ENCODE measurements at regions not wholly inside any gene's neighbourhood (a gene's known extent, or its start where the extent isn't known, plus 50 kb on each side); places are given as distances from the start of the nearest gene placed in this dataset.
A peak's percentile ranks its signal among the peaks of the same experiment; 100 is the strongest.

DNA sequence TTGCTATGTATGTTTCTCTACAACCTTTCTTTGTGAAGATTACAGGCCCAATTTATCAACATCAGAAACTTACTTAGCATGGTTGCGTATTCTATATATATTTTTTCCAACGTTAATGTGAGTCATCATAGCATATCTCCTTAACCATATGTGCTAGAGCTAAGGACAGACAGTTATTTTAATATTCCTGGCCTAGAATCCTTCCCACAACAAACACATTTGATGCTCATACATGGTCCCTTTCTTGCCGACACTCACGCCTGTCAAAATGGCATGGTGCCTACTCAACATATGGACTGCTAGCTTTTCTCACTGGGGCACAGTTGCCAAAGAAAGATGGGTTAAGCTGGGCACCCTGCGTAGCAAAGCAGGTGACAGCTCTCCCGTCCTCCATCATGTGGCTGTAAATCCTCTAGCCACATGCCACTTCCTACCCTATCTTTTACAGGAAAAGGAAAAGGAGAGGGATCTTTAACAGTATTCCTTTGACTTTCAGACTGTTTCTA is 75.2 kb upstream of the GALNT5 start:
- TF ChIP-seq CTCF (IDR thresholded peaks at IDR 0.05) = no peak
- no peaks in the 10 kb centered on the region for H3K27me3 ChIP-seq (replicated peaks; ENCODE audit: insufficient read depth)
- ATAC-seq (ENCODE audit: insufficient number of reproducible peaks, low FRiP score, low read depth) (no peak), DNase-seq (ENCODE audit: low spot score) (no peak)
- H3K4me3 ChIP-seq = no peak overlapping the region
- H3K36me3 ChIP-seq = no peaks in the 10 kb centered on the region
- peak overlapping the region; percentile 2 to 39 for H3K27ac ChIP-seq
- peaks cover 4 to 7% of the 10 kb centered on the region in 2 donors for H3K4me1 ChIP-seq (ENCODE audit: control insufficient read depth in 1 of 2, low read depth in 2 of 2)
- H3K9me3 ChIP-seq = no peaks in the 10 kb centered on the region

- Histone ChIP-seq H3K36me3 (no peaks in the 10 kb centered on the region), H3K4me3 (no peak overlapping the region), H3K4me1 (ENCODE audit: control insufficient read depth in 1 of 2, low read depth in 2 of 2) (peaks cover 4 to 7% of the 10 kb centered on the region in 2 donors), H3K9me3 (no peaks in the 10 kb centered on the region), H3K27ac (peak overlapping the region; percentile 2 to 39), H3K27me3 (replicated peaks; ENCODE audit: insufficient read depth) (no peaks in the 10 kb centered on the region)
- no peak for DNase-seq (ENCODE audit: low spot score)
- no peak for TF ChIP-seq CTCF (IDR thresholded peaks at IDR 0.05)
- ATAC-seq (ENCODE audit: insufficient number of reproducible peaks, low FRiP score, low read depth) = peak; percentile 78
Observed at GRCh38 chr2:157182834-157183396, 74.6 kb upstream of the GALNT5 start.

DNA sequence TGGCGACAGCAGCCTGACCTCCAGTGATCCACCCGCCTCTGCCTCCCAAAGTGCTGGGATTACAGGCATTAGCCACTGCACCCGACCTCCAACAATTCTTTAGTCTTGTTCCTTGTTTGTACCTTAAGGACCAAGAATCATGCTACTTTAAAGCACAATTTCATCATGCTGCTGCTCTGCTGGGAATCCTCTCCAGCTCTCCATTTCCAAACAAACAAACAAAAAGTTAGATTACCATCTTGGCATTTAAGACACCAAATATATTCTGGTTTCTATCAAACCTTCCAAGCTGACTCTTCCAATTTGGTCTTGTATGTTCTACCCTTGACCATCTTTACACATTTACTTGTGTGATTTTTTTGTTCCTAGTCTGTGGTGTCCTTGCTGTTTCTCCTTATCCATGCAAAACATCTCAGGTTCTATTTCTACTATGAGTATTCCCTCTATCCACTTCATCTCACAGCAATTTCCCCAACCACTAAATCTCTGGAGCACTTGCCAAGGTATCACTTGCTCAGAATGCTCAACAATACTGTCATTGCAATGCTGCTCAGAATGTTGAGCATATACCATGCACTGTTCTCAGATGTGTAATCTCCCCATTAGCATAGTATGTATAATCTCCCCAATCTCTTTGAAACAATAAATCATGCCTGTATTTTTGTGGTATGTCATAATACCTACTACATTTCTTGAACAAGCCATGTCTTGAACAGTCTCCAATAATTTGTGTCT is 73.2 kb upstream of the GALNT5 start:
- H3K4me3 ChIP-seq = no peak overlapping the region
- H3K27me3 ChIP-seq (replicated peaks; ENCODE audit: insufficient read depth) = no peaks in the 10 kb centered on the region
- no peaks in the 10 kb centered on the region for H3K36me3 ChIP-seq
- DNase-seq (ENCODE audit: low spot score) (no peak), ATAC-seq (ENCODE audit: insufficient number of reproducible peaks, low FRiP score, low read depth) (no peak)
- no peak for TF ChIP-seq CTCF (IDR thresholded peaks at IDR 0.05)
- H3K9me3 ChIP-seq = no peaks in the 10 kb centered on the region
- H3K4me1 ChIP-seq (ENCODE audit: control insufficient read depth in 1 of 2, low read depth in 2 of 2) = peaks cover 4 to 7% of the 10 kb centered on the region in 2 donors
- no peak overlapping the region for H3K27ac ChIP-seq

GRCh38 chr2:157185476-157186227 is 71.9 kb upstream of the GALNT5 start:
- no peak for DNase-seq (ENCODE audit: low spot score)
- H3K4me1 ChIP-seq (ENCODE audit: control insufficient read depth in 1 of 2, low read depth in 2 of 2) = peaks cover 4 to 7% of the 10 kb centered on the region in 2 donors
- no peaks in the 10 kb centered on the region for H3K27me3 ChIP-seq (replicated peaks; ENCODE audit: insufficient read depth)
- H3K36me3 ChIP-seq = no peaks in the 10 kb centered on the region
- no peaks in the 10 kb centered on the region for H3K9me3 ChIP-seq
- H3K4me3 ChIP-seq = no peak overlapping the region
- no peak for TF ChIP-seq CTCF (IDR thresholded peaks at IDR 0.05)
- ATAC-seq (ENCODE audit: insufficient number of reproducible peaks, low FRiP score, low read depth) = no peak
- H3K27ac ChIP-seq = no peak overlapping the region

- Histone ChIP-seq H3K27me3 (replicated peaks; ENCODE audit: insufficient read depth) (no peaks in the 10 kb centered on the region), H3K4me1 (ENCODE audit: control insufficient read depth in 1 of 2, low read depth in 2 of 2) (no peaks in the 10 kb centered on the region), H3K4me3 (no peak overlapping the region), H3K27ac (no peak overlapping the region), H3K36me3 (no peaks in the 10 kb centered on the region), H3K9me3 (no peaks in the 10 kb centered on the region)
- TF ChIP-seq CTCF (IDR thresholded peaks at IDR 0.05) = no peak
- ATAC-seq (ENCODE audit: insufficient number of reproducible peaks, low FRiP score, low read depth) (no peak), DNase-seq (ENCODE audit: low spot score) (no peak)
Observed at GRCh38 chr2:157190151-157190550, 67.4 kb upstream of the GALNT5 start.

All from thoracic aorta (tissue), 2 donors.